HCT116 (cell line): ENCODE measurements at regions not wholly inside any gene's neighbourhood (a gene's known extent, or its start where the extent isn't known, plus 50 kb on each side); places are given as distances from the start of the nearest gene placed in this dataset.

Source experiments
- ELF1 ChIP-seq: IDR thresholded peaks from 2 replicates; pipeline ENCODE4 v1.6.1; 2012; ENCODE audit warnings: low read depth, borderline replicate concordance
- RAD21 ChIP-seq: IDR thresholded peaks from 2 replicates; pipeline ENCODE4 v1.6.1; 2012; ENCODE audit warnings: low read depth, mild to moderate bottlenecking
- TF ChIP-seq, protein P1 (sequence below), 3 experiments: fragments of 200-600 bp in 1 of 3; sonication (generic) in 1 of 3; IDR thresholded peaks in 2 of 3; conservative IDR thresholded peaks in 1 of 3; 2 replicates each; pipeline ENCODE4 v1.5.1; 2012 to 2017; ENCODE audit warnings: low read depth in 2 of 3, low read length in 2 of 3, antibody characterized with exemption in 1 of 3, borderline replicate concordance in 1 of 3, control low read depth in 1 of 3, mild to moderate bottlenecking in 1 of 3, mixed read lengths in 1 of 3, mixed run types in 1 of 3, moderate library complexity in 1 of 3; ENCODE audit not compliant: insufficient read depth in 1 of 3

DNA sequence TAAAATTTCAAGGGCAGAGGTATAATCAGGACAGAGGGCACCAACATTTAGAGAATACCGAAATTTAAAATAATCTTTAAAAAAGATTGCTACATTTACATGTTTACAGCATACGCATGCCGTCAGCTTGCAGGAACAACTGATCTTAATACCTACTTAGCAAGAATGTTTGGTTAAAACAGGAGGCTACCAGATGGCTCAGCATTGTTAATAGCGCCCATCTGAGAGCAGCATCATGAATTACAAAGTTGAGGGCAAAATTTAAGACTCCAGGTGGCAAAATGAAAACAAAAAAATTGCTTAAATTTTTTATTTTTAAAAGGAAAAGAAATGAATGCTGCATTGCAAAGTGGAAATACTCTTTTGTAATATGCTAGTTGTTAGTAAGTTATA, 241.3 kb downstream of the C4orf33 start:
- TF ChIP-seq, protein P1, sequence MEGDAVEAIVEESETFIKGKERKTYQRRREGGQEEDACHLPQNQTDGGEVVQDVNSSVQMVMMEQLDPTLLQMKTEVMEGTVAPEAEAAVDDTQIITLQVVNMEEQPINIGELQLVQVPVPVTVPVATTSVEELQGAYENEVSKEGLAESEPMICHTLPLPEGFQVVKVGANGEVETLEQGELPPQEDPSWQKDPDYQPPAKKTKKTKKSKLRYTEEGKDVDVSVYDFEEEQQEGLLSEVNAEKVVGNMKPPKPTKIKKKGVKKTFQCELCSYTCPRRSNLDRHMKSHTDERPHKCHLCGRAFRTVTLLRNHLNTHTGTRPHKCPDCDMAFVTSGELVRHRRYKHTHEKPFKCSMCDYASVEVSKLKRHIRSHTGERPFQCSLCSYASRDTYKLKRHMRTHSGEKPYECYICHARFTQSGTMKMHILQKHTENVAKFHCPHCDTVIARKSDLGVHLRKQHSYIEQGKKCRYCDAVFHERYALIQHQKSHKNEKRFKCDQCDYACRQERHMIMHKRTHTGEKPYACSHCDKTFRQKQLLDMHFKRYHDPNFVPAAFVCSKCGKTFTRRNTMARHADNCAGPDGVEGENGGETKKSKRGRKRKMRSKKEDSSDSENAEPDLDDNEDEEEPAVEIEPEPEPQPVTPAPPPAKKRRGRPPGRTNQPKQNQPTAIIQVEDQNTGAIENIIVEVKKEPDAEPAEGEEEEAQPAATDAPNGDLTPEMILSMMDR (IDR thresholded peaks at IDR 0.05 in 2 of 3, conservative IDR thresholded peaks at IDR 0.05 in 1 of 3; ENCODE audit: borderline replicate concordance in 1 of 3, insufficient read depth in 1 of 3, low read depth in 2 of 3, low read length in 2 of 3): no peak
- TF ChIP-seq ELF1: no peak
- no peak for TF ChIP-seq RAD21
